GM20431 (cell line): ENCODE measurements at regions not wholly inside any gene's neighbourhood (a gene's known extent, or its start where the extent isn't known, plus 50 kb on each side); places are given as distances from the start of the nearest gene placed in this dataset.

Source experiments
- in situ Hi-C: fragments of 300-500 bp; cut with MseI, MboI; formaldehyde crosslinking; loops from one replicate; pipeline ENCODE4 v1.15.0; 2020; ENCODE audit warnings: low sequenced_read_pairs; ENCODE audit not compliant: unreplicated experiment

GRCh38 chr4:155481150-155481549 lies 104.4 kb upstream of the MAP9 start:
- in situ Hi-C loops, result no loop called here

DNA sequence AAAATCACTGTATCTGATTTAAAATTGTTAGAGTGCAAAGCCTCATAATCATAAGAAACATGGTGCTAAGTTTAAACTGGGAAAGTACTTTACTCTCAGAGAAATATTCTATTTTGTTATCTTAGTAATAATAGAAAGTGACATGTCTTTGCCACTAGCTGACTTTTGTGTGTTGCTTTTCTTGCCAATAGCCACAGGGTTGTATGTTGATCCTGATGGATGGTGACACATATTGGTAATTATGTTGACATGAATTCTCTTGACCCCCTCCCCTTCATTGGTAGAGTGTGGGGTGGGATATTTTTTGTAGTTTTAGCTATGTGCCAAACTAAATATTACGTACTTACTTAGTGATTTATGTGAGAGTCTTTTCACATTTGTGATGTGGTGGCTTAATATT lies 103.1 kb upstream of the MAP9 start:
- in situ Hi-C loops, result no loop called here

DNA sequence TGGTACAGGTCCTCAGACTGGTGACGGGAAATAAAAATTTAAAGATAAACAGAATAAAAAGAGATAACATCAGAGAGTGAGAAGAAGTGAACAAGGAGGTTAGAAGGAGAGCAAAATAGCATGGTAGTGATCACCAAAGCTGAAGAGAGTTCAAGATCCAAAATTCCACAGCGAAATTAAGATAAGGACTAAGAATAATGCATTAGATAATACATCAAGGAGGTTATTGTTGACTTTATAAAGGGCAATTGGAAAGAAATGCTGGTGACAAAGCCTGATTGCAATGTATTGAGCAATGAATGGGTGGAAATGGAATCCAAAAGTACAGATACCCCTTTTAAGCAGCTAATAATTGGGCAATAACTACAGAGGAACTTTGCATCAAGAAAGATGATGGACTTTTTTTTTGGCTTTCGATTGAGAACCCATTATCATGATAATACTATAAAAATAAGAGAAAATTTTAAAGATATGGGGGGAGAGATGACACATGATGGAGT lies 101.6 kb upstream of the MAP9 start:
- in situ Hi-C loops, result no loop called here

DNA sequence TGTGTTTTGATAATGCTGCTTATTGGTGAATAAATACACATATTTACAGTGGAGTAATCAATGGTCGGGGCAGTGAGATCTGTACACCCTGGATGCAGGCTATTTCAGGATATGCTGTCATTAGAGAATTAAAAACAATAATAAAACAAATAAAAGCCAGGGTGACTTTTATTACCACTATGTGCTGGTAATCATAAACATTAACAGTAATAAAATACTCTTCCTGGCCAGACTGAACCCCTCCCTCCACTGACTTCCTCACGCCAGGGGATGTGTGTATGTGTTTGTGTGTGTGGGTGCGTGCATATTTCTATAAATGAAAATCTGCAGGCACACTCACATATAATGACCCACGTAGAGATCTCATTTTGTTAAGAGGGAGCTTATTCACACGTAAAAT lies 98.0 kb upstream of the MAP9 start:
- in situ Hi-C loops, result no loop called here

- in situ Hi-C loops, result no loop called here
Observed at GRCh38 chr4:155473420-155474095, 96.8 kb upstream of the MAP9 start.

GRCh38 chr4:155468282-155468681 lies 91.5 kb upstream of the MAP9 start:
- in situ Hi-C loops, result no loop called here

DNA sequence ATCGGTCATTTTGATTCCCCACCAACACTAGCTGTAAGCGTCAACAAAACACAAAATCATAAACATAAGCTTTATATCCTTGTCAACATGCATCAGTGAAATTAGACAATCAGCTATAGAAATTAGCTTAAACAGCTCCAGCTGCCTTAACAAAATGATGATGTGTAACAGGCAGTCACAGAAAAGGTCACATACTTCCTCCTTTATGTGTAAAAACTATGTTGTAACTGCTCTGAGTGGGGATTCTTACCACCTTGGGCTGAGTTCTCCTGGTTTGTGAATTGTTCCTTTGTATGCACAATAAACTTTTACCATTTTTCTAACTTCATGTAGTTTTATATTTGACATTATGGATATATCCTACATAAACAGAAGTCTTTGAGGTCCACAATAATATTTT lies 73.9 kb upstream of the MAP9 start:
- in situ Hi-C loops, result no loop called here

GRCh38 chr4:155445306-155445705 lies 68.5 kb upstream of the MAP9 start:
- in situ Hi-C loops, result loop anchor here (10.0 kb wide), 1 partner anchor 329 kb away; no protein-coding TSS in a partner anchor

GRCh38 chr4:155444721-155445120 lies 68.0 kb upstream of the MAP9 start:
- in situ Hi-C loops, result loop anchor here (10.0 kb wide), 1 partner anchor 330 kb away; no protein-coding TSS in a partner anchor

GRCh38 chr4:155442267-155443105 lies 65.7 kb upstream of the MAP9 start:
- in situ Hi-C loops, result loop anchor here (10.0 kb wide), 1 partner anchor 332 kb away; no protein-coding TSS in a partner anchor

GRCh38 chr4:155441475-155441874 lies 64.7 kb upstream of the MAP9 start:
- in situ Hi-C loops, result loop anchor here (10.0 kb wide), 1 partner anchor 333 kb away; no protein-coding TSS in a partner anchor

DNA sequence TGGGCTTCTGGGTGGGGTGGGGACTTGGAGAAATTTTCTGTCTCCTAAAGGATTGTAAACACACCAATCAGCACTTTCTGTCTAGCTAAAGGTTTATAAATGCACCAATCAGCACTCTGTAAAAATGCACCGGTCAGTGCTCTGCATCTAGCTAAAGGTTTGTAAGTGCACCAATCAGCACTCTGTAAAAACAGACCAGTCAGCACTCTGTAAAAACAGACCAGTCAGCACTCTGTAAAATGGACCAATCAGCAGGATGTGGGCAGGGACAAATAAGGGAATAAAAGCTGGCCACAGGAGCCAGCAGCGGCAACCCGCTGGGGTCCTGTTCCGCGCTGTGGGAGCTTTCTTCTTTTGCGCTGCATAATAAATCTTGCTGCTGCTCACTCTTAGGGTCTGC lies 63.0 kb upstream of the MAP9 start:
- in situ Hi-C loops, result loop anchor here (10.0 kb wide), 1 partner anchor 335 kb away; no protein-coding TSS in a partner anchor

DNA sequence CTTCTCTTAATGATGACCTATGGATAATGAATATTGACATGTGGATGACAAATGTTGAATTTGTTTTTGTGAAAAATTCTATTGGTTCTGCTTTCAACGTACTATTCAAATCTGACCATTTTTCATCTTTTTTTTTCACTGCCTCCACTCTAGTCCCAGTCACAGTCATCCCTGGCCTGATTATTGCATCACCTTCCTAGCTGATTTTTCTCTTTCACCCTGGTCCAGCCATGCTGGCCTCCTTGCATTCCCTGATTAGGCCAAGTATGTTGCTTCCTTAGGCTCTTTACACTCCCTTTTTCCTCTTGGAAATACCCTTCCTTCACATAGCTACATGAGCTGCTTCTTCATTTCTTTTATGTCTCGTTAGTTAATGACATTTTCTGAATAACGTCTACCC lies 58.1 kb upstream of the MAP9 start:
- in situ Hi-C loops, result no loop called here

DNA sequence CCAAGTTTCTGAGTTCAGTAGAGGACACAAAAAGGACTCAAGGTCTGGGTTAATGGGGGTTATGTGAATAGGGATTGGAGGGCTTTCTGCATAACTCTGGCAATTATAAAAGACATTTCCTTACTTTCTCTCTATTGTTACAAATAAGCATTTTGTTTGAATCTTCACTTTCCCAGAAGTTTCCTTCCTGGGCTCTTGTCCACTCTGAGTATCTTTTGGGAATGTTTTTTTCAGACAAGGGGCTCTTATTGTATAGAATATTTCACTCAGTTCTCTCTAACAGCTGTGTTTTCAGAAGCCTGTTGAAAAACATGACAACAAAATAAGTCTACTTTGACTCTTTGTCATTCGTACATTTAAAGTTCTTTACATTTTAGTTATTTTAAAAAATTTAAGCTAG lies 57.6 kb upstream of the MAP9 start:
- in situ Hi-C loops, result no loop called here

DNA sequence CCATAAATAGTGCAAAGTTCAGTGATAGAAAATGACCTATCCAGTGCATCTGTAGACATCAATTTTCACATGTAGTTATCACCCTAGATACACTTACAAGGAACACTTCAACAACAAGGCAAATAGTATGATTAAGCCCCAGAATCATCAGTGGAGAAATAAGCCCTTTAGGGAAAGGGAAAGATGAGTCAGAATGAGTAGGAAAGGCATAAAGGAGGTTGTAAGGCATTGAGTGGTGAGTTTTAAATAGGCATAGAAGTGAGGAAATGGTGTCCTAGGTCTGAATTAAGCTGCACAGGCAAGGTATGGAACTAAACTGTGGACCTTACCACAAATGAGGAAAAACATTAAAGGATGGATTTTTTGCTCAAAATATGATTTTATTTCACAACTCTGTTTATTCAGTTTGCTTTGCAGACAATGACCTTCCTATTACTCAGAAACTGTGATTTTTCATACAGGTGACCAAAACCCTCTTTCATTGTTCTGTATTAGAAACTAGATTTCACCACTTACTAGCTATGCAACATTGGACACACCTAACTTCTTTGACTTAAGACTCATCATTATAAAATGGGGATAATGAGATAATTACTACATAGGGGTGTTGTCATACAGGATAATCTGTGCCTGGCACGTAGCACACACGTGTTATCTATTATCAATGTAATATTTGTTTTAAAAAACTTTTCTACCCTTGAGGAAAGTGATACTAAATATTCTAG lies 57.0 kb upstream of the MAP9 start:
- in situ Hi-C loops, result no loop called here

GRCh38 chr4:155430895-155431795 lies 54.4 kb upstream of the MAP9 start:
- in situ Hi-C loops, result no loop called here

- in situ Hi-C loops, result no loop called here
Observed at GRCh38 chr4:155428128-155428527, 51.4 kb upstream of the MAP9 start.

DNA sequence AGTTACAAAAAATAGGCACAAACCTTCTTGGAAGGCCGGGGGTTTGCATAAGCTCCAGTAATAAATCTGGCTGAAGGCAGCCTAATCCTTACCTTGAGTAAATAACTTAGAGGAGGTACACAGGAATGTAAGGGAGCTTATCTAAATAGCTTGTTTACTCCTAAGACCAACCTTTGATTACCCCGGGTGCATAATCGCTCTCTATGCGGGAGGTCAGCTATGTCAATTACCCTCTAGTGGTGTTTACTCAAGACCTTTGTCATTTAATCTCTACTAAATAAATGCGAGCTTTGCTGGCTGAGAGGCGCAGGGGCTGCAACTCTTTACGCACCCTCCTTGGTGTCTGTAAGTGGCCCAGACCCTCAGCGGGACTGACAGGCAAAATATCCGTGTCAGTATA lies 50.2 kb upstream of the MAP9 start:
- in situ Hi-C loops, result no loop called here
